HCT116 (cell line): ENCODE measurements at regions not wholly inside any gene's neighbourhood (a gene's known extent, or its start where the extent isn't known, plus 50 kb on each side); places are given as distances from the start of the nearest gene placed in this dataset.

Source experiments
- ATAC-seq: fragments of 200-7000 bp; cut with Tn5 transposase; 2 replicates; pipeline ENCODE4 v1.9.1; 2020; ENCODE audit warnings: mild to moderate bottlenecking, moderate library complexity
- BruUV-seq: library from RNA; stranded (reverse); fragments of 400-500 nt; replicated peaks from 2 replicates; lab custom pipeline; 2021; lab: Mats Ljungman, UMichigan
- CTCF ChIA-PET: fragments of 300-600 bp; sonication (Branson Sonifier 250); formaldehyde crosslinking; loops from one replicate; lab custom pipeline; 2021; ENCODE audit warnings: antibody characterized with exemption; lab: Charles Lee
- POLR2A ChIA-PET: fragments of 300-600, 350-600 bp; sonication (Branson Sonifier 250); formaldehyde crosslinking; loops from one replicate; lab custom pipeline; 2021; ENCODE audit warnings: antibody characterized with exemption; lab: Charles Lee
- RAD21 ChIA-PET, 2 experiments: fragments of 300-600 bp; sonication (Branson Sonifier 250); formaldehyde crosslinking; loops; one replicate each; lab custom pipeline; 2023; ENCODE audit warnings: low total read pairs in 2 of 2; ENCODE audit not compliant: uncharacterized antibody in 2 of 2, unreplicated experiment in 2 of 2, low non-redundant PET in 1 of 2; lab: Charles Lee
- DNase-seq: peaks from one replicate; pipeline ENCODE4 v3.0.0-alpha.2; 2010; ENCODE audit warnings: low read depth, low spot score
- H2AFZ ChIP-seq: fragments of 200-600 bp; shearing (Covaris generic), sonication (generic); 2 replicates; pipeline ENCODE4 v1.6.1; 2017; ENCODE audit warnings: low read depth, mixed run types, mixed read lengths, antibody characterized with exemption, low read length; ENCODE audit not compliant: poor library complexity, severe bottlenecking
- H3K27ac ChIP-seq: 2 replicates; pipeline ENCODE4 v1.5.1; 2012; ENCODE audit warnings: low read depth, low read length
- H3K27me3 ChIP-seq: fragments of 200-600 bp; sonication (generic); 2 replicates; pipeline ENCODE4 v1.6.1; 2016; ENCODE audit warnings: mixed run types, low read length, mixed read lengths; ENCODE audit not compliant: insufficient read depth
- H3K36me3 ChIP-seq, 2 experiments: fragments of 200-500 bp in 1 of 2; fragments of 200-600 bp in 1 of 2; sonication (Bioruptor generic) in 1 of 2; sonication (generic) in 1 of 2; 2 replicates each; pipeline versions ENCODE4 v1.5.1 to v1.6.1; 2014 to 2016; ENCODE audit warnings: low read length in 2 of 2, inconsistent platforms in 1 of 2, mixed read lengths in 1 of 2, mixed run types in 1 of 2; ENCODE audit not compliant: insufficient read depth in 2 of 2, control insufficient read depth in 1 of 2
- H3K4me1 ChIP-seq, 2 experiments: fragments of 200-600 bp in 1 of 2; sonication (generic) in 1 of 2; 2 replicates each; pipeline versions ENCODE4 v1.5.1 to v1.6.1; 2012 to 2017; ENCODE audit warnings: low read length in 2 of 2, inconsistent platforms in 1 of 2, mild to moderate bottlenecking in 1 of 2, mixed read lengths in 1 of 2, mixed run types in 1 of 2, moderate library complexity in 1 of 2; ENCODE audit not compliant: insufficient read depth in 2 of 2, control insufficient read depth in 1 of 2
- H3K4me2 ChIP-seq: fragments of 200-600 bp; sonication (generic); 2 replicates; pipeline ENCODE4 v1.6.1; 2017; ENCODE audit warnings: mixed run types, low read length, mixed read lengths
- H3K4me3 ChIP-seq, 2 experiments: fragments of 200-600 bp in 1 of 2; sonication (generic) in 1 of 2; replicated peaks in 1 of 2; 2 replicates each; pipeline ENCODE4 v1.5.1; 2011 to 2016; ENCODE audit warnings: low read length in 2 of 2, control low read depth in 1 of 2, low read depth in 1 of 2, mild to moderate bottlenecking in 1 of 2, mixed read lengths in 1 of 2, mixed run types in 1 of 2
- H3K79me2 ChIP-seq: fragments of 200-600 bp; sonication (generic); 2 replicates; pipeline ENCODE4 v1.6.1; 2017; ENCODE audit warnings: mild to moderate bottlenecking, mixed run types, low read length, moderate library complexity, mixed read lengths; ENCODE audit not compliant: insufficient read depth
- H3K9ac ChIP-seq: fragments of 200-600 bp; sonication (generic); 2 replicates; pipeline ENCODE4 v1.6.1; 2016; ENCODE audit warnings: low read length, mixed read lengths
- H3K9me2 ChIP-seq: fragments of 200-600 bp; sonication (generic), shearing (Covaris generic); 2 replicates; pipeline ENCODE4 v1.6.1; 2017; ENCODE audit warnings: mixed run types, mild to moderate bottlenecking, moderate library complexity; ENCODE audit not compliant: insufficient read depth
- H3K9me3 ChIP-seq, 2 experiments: fragments of 200-500 bp in 1 of 2; fragments of 200-600 bp in 1 of 2; sonication (Bioruptor generic) in 1 of 2; sonication (generic) in 1 of 2; 2 replicates each; pipeline ENCODE4 v1.6.1; 2014 to 2017; ENCODE audit warnings: low read length in 2 of 2, mixed read lengths in 2 of 2, inconsistent platforms in 1 of 2, low read depth in 1 of 2, mild to moderate bottlenecking in 1 of 2, mixed run types in 1 of 2, moderate library complexity in 1 of 2; ENCODE audit not compliant: control insufficient read depth in 1 of 2, insufficient read depth in 1 of 2
- H4K20me1 ChIP-seq: fragments of 200-600 bp; sonication (generic), shearing (Covaris generic); 2 replicates; pipeline ENCODE4 v1.6.1; 2017; ENCODE audit warnings: mixed run types, mild to moderate bottlenecking, moderate library complexity; ENCODE audit not compliant: insufficient read depth
- EGR1 ChIP-seq: IDR thresholded peaks from 2 replicates; pipeline ENCODE4 v1.6.1; 2012; ENCODE audit warnings: low read depth
- EZH2 ChIP-seq: fragments of 200-600 bp; sonication (generic); IDR thresholded peaks from 2 replicates; pipeline ENCODE4 v1.6.1; 2017; ENCODE audit warnings: antibody characterized with exemption, mixed run types
- TCF7L2 ChIP-seq: IDR thresholded peaks from 2 replicates; pipeline ENCODE4 v1.7.0; 2011; ENCODE audit warnings: borderline replicate concordance, inconsistent platforms; ENCODE audit not compliant: insufficient read depth, insufficient read length; ENCODE audit errors: extremely low read depth
- YY1 ChIP-seq: IDR thresholded peaks from 2 replicates; pipeline ENCODE4 v1.6.1; 2011; ENCODE audit warnings: low read length, low read depth, moderate library complexity, mild to moderate bottlenecking; ENCODE audit not compliant: insufficient replicate concordance; ENCODE audit errors: extremely low read depth
- ZFX ChIP-seq: fragments of 450-650 bp; IDR thresholded peaks from 2 replicates; pipeline ENCODE4 v1.6.1; 2017
- intact Hi-C: fragments of 100-400 bp; cut with micrococcal nuclease; formaldehyde crosslinking; loops from 2 replicates; pipeline ENCODE4 v1.10.0; 2022
- TF ChIP-seq, protein P1 (sequence below): IDR thresholded peaks from 2 replicates; pipeline ENCODE4 v1.6.1; 2012; ENCODE audit warnings: low read depth

DNA sequence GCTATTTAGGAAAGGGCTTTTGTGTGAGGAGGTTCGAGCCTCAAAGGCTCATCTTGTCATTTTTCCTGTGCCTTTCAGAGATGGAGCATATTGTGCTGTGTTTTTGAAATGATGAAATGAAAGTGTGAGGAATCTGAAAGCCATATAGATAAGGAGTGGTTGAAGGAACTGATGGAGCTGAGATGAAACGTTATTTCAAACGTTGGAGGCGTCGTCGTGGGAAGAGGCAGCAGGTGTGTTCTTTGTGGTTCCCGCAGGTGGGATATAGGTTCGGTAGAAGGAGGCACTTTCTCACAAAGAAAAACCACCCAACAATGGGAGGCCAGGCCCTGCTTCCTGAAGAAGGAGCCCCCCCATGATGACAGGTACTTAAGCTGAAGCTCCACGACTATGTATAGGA, 83.2 kb upstream of the SNAP25 start (continued):
- TF ChIP-seq, protein P1, sequence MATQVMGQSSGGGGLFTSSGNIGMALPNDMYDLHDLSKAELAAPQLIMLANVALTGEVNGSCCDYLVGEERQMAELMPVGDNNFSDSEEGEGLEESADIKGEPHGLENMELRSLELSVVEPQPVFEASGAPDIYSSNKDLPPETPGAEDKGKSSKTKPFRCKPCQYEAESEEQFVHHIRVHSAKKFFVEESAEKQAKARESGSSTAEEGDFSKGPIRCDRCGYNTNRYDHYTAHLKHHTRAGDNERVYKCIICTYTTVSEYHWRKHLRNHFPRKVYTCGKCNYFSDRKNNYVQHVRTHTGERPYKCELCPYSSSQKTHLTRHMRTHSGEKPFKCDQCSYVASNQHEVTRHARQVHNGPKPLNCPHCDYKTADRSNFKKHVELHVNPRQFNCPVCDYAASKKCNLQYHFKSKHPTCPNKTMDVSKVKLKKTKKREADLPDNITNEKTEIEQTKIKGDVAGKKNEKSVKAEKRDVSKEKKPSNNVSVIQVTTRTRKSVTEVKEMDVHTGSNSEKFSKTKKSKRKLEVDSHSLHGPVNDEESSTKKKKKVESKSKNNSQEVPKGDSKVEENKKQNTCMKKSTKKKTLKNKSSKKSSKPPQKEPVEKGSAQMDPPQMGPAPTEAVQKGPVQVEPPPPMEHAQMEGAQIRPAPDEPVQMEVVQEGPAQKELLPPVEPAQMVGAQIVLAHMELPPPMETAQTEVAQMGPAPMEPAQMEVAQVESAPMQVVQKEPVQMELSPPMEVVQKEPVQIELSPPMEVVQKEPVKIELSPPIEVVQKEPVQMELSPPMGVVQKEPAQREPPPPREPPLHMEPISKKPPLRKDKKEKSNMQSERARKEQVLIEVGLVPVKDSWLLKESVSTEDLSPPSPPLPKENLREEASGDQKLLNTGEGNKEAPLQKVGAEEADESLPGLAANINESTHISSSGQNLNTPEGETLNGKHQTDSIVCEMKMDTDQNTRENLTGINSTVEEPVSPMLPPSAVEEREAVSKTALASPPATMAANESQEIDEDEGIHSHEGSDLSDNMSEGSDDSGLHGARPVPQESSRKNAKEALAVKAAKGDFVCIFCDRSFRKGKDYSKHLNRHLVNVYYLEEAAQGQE = no peak
- no peak for TF ChIP-seq YY1

DNA sequence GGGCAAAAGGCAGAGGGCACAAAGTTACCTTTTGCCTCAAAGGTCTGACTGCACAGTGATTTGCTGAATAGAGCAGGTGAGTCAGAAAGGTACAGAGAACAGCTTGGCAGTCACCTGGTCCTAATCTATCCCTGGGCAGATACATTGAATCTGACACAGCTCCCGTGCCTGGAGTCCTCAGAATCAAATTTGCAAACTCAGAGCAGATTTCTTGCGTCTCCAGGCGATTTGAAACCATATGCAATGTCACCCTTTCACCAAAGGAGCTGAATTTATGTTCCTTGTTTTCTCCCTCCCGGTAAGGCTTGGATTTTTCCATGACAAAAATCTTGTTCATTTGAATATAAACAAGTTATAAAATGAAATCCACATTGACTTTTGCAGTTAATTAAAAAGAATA, 81.6 kb upstream of the SNAP25 start:
- DNase-seq (no peak), ATAC-seq (no peak)
- Histone ChIP-seq H3K79me2 (no peaks in the 10 kb centered on the region), H3K4me3 (no peak overlapping the region), H3K4me1 (no peaks in the 10 kb centered on the region), H3K36me3 (no peaks in the 10 kb centered on the region), H4K20me1 (no peaks in the 10 kb centered on the region), H3K9me2 (no peaks in the 10 kb centered on the region), H2AFZ (no peak overlapping the region), H3K27me3 (peaks cover 5% of the 10 kb centered on the region; the same call in 1 of the 2 replicates), H3K9me3 (no peaks in the 10 kb centered on the region), H3K27ac (no peak overlapping the region), H3K4me2 (no peak overlapping the region), H3K9ac (no peak overlapping the region)
- CTCF ChIA-PET = no interaction called here
- no peak for TF ChIP-seq EZH2
- TF ChIP-seq, protein P1 = no peak
- no peak for TF ChIP-seq TCF7L2
- no peak for TF ChIP-seq EGR1
- TF ChIP-seq ZFX = no peak
- POLR2A ChIA-PET = no interaction called here
- BruUV-seq = no TSS peak
- RAD21 ChIA-PET = no interaction called here
- intact Hi-C loops = no loop called here
